ENCODE measurements at regions not wholly inside any gene's neighbourhood (a gene's known extent, or its start where the extent isn't known, plus 50 kb on each side); places are given as distances from the start of the nearest gene placed in this dataset.

- Histone ChIP-seq H3K36me3 (no peaks in the 10 kb centered on the region), H3K9me3 (no peaks in the 10 kb centered on the region), H3K9ac (no peak overlapping the region), H3K27ac (no peak overlapping the region), H4K20me1 (no peaks in the 10 kb centered on the region), H3K4me1 (no peaks in the 10 kb centered on the region), H3K4me3 (no peak overlapping the region), H3K4me2 (no peak overlapping the region), H3K27me3 (no peaks in the 10 kb centered on the region)
- TF ChIP-seq Cebpa-rat (IDR thresholded peaks at IDR 0.05), result no peak
These were observed 889.1 kb downstream of the AACS start for GRCh38 chr12:125954362-125954761.

- Histone ChIP-seq H3K4me2 (no peak overlapping the region), H3K4me3 (no peak overlapping the region), H3K4me1 (no peaks in the 10 kb centered on the region), H3K9ac (no peak overlapping the region), H3K9me3 (peaks cover 3% of the 10 kb centered on the region), H3K27ac (no peak overlapping the region), H3K27me3 (no peaks in the 10 kb centered on the region), H4K20me1 (no peaks in the 10 kb centered on the region), H3K36me3 (no peaks in the 10 kb centered on the region)
- TF ChIP-seq Cebpa-rat (IDR thresholded peaks at IDR 0.05), result no peak
These were observed 891.0 kb downstream of the AACS start for GRCh38 chr12:125956186-125956585.

- Histone ChIP-seq H3K9ac (no peak overlapping the region), H3K4me3 (no peak overlapping the region), H3K27ac (no peak overlapping the region), H3K4me1 (no peaks in the 10 kb centered on the region), H4K20me1 (no peaks in the 10 kb centered on the region), H3K9me3 (no peaks in the 10 kb centered on the region), H3K36me3 (no peaks in the 10 kb centered on the region), H3K27me3 (no peaks in the 10 kb centered on the region), H3K4me2 (no peak overlapping the region)
- TF ChIP-seq Cebpa-rat (IDR thresholded peaks at IDR 0.05), result no peak
These were observed 901.4 kb downstream of the AACS start for GRCh38 chr12:125966641-125967040.

GRCh38 chr12:125968413-125968812 lies 903.2 kb downstream of the AACS start:
- H3K9me3 ChIP-seq, result no peaks in the 10 kb centered on the region

GRCh38 chr12:125971981-125972380 lies 906.7 kb downstream of the AACS start:
- H3K4me2 ChIP-seq, result no peak overlapping the region
- H3K27ac ChIP-seq, result no peak overlapping the region
- no peaks in the 10 kb centered on the region for H3K27me3 ChIP-seq
- H3K9me3 ChIP-seq, result no peaks in the 10 kb centered on the region
- no peak for TF ChIP-seq Cebpa-rat (IDR thresholded peaks at IDR 0.05)
- H3K4me3 ChIP-seq, result no peak overlapping the region
- H4K20me1 ChIP-seq, result no peaks in the 10 kb centered on the region
- H3K36me3 ChIP-seq, result no peaks in the 10 kb centered on the region
- no peaks in the 10 kb centered on the region for H3K4me1 ChIP-seq
- no peak overlapping the region for H3K9ac ChIP-seq

More at GRCh38 chr12:125968413-125968812, 903.2 kb downstream of the AACS start:
- Histone ChIP-seq H3K4me1 (no peaks in the 10 kb centered on the region), H4K20me1 (no peaks in the 10 kb centered on the region), H3K9ac (no peak overlapping the region), H3K27ac (no peak overlapping the region), H3K36me3 (no peaks in the 10 kb centered on the region), H3K27me3 (no peaks in the 10 kb centered on the region), H3K4me2 (no peak overlapping the region), H3K4me3 (no peak overlapping the region)
- TF ChIP-seq Cebpa-rat (IDR thresholded peaks at IDR 0.05), result no peak

- Histone ChIP-seq H3K4me1 (no peaks in the 10 kb centered on the region), H3K9me3 (peaks cover 12% of the 10 kb centered on the region), H3K27ac (no peak overlapping the region), H3K27me3 (no peaks in the 10 kb centered on the region), H3K36me3 (no peaks in the 10 kb centered on the region), H4K20me1 (no peaks in the 10 kb centered on the region), H3K4me2 (no peak overlapping the region), H3K4me3 (no peak overlapping the region), H3K9ac (no peak overlapping the region)
- no peak for TF ChIP-seq Cebpa-rat (IDR thresholded peaks at IDR 0.05)
These were observed 913.1 kb downstream of the AACS start for GRCh38 chr12:125978286-125978685.

- Histone ChIP-seq H3K27ac (no peak overlapping the region), H3K4me2 (no peak overlapping the region), H3K36me3 (no peaks in the 10 kb centered on the region), H3K9me3 (peaks cover 25% of the 10 kb centered on the region), H3K4me3 (no peak overlapping the region), H3K27me3 (no peaks in the 10 kb centered on the region), H3K9ac (no peak overlapping the region), H4K20me1 (no peaks in the 10 kb centered on the region), H3K4me1 (no peaks in the 10 kb centered on the region)
- TF ChIP-seq Cebpa-rat (IDR thresholded peaks at IDR 0.05), result no peak
These were observed 916.5 kb downstream of the AACS start for GRCh38 chr12:125981610-125982253.

- TF ChIP-seq Cebpa-rat (IDR thresholded peaks at IDR 0.05), result no peak
- Histone ChIP-seq H3K4me1 (no peaks in the 10 kb centered on the region), H3K9ac (no peak overlapping the region), H3K36me3 (no peaks in the 10 kb centered on the region), H3K27me3 (no peaks in the 10 kb centered on the region), H3K4me2 (no peak overlapping the region), H4K20me1 (no peaks in the 10 kb centered on the region), H3K27ac (no peak overlapping the region), H3K9me3 (peaks cover 25% of the 10 kb centered on the region), H3K4me3 (no peak overlapping the region)
These were observed 918.0 kb downstream of the AACS start for GRCh38 chr12:125983094-125983783.

GRCh38 chr12:125983784-125984500 lies 918.7 kb downstream of the AACS start:
- TF ChIP-seq Cebpa-rat (IDR thresholded peaks at IDR 0.05), result no peak
- H3K27ac ChIP-seq, result no peak overlapping the region
- peaks cover 23% of the 10 kb centered on the region for H3K9me3 ChIP-seq
- no peak overlapping the region for H3K4me2 ChIP-seq
- no peaks in the 10 kb centered on the region for H3K4me1 ChIP-seq
- no peaks in the 10 kb centered on the region for H4K20me1 ChIP-seq
- H3K9ac ChIP-seq, result no peak overlapping the region
- H3K4me3 ChIP-seq, result no peak overlapping the region
- no peaks in the 10 kb centered on the region for H3K27me3 ChIP-seq
- H3K36me3 ChIP-seq, result no peaks in the 10 kb centered on the region

GRCh38 chr12:125988545-125988944 lies 923.3 kb downstream of the AACS start:
- no peaks in the 10 kb centered on the region for H3K4me1 ChIP-seq
- no peak overlapping the region for H3K4me2 ChIP-seq
- H3K27ac ChIP-seq, result no peak overlapping the region
- H3K27me3 ChIP-seq, result no peaks in the 10 kb centered on the region
- peaks cover 10% of the 10 kb centered on the region for H3K9me3 ChIP-seq
- no peaks in the 10 kb centered on the region for H4K20me1 ChIP-seq
- H3K4me3 ChIP-seq, result no peak overlapping the region
- no peak for TF ChIP-seq Cebpa-rat (IDR thresholded peaks at IDR 0.05)
- H3K9ac ChIP-seq, result no peak overlapping the region
- no peaks in the 10 kb centered on the region for H3K36me3 ChIP-seq
